T-helper 9 cell (primary cell): ENCODE measurements at regions not wholly inside any gene's neighbourhood (a gene's known extent, or its start where the extent isn't known, plus 50 kb on each side); places are given as distances from the start of the nearest gene placed in this dataset.

Experiments
- DNase-seq: peaks from one replicate; pipeline ENCODE4 v3.0.0-alpha.2; 2020

- no peak for DNase-seq
Observed at GRCh38 chr11:11789735-11790369, 51.9 kb upstream of the USP47 start.

GRCh38 chr11:11788063-11788710 is 53.6 kb upstream of the USP47 start:
- no peak for DNase-seq

- DNase-seq: peak; percentile 71
Observed at GRCh38 chr11:11787305-11788062, 54.3 kb upstream of the USP47 start.

GRCh38 chr11:11786771-11787170 is 55.0 kb upstream of the USP47 start:
- no peak for DNase-seq

- DNase-seq: no peak
Observed at GRCh38 chr11:11786234-11786633, 55.5 kb upstream of the USP47 start.

GRCh38 chr11:11782532-11783110 is 59.2 kb upstream of the USP47 start:
- DNase-seq: no peak

GRCh38 chr11:11780858-11781257 is 60.9 kb upstream of the USP47 start:
- no peak for DNase-seq

- no peak for DNase-seq
Observed at GRCh38 chr11:11779975-11780374, 61.8 kb upstream of the USP47 start.

GRCh38 chr11:11777897-11778296 is 63.9 kb upstream of the USP47 start:
- no peak for DNase-seq

- no peak for DNase-seq
Observed at GRCh38 chr11:11776714-11777113, 65.1 kb upstream of the USP47 start.

GRCh38 chr11:11774928-11775327 is 66.8 kb upstream of the USP47 start:
- DNase-seq: no peak

GRCh38 chr11:11772865-11773515 is 68.8 kb upstream of the USP47 start:
- no peak for DNase-seq

- no peak for DNase-seq
Observed at GRCh38 chr11:11770921-11771486, 70.8 kb upstream of the USP47 start.

- DNase-seq: no peak
Observed at GRCh38 chr11:11770296-11770695, 71.5 kb upstream of the USP47 start.

GRCh38 chr11:11769782-11770181 is 72.0 kb upstream of the USP47 start:
- DNase-seq: no peak

- no peak for DNase-seq
Observed at GRCh38 chr11:11769362-11769761, 72.4 kb upstream of the USP47 start.

- no peak for DNase-seq
Observed at GRCh38 chr11:11764423-11764803, 77.4 kb upstream of the USP47 start.

GRCh38 chr11:11763796-11764422 is 77.9 kb upstream of the USP47 start:
- no peak for DNase-seq

GRCh38 chr11:11760838-11761237 is 80.9 kb upstream of the USP47 start:
- no peak for DNase-seq

- no peak for DNase-seq
Observed at GRCh38 chr11:11758603-11759196, 83.1 kb upstream of the USP47 start.

GRCh38 chr11:11757909-11758308 is 83.9 kb upstream of the USP47 start:
- no peak for DNase-seq

- no peak for DNase-seq
Observed at GRCh38 chr11:11756718-11757117, 85.1 kb upstream of the USP47 start.
